Adipocyte (in vitro differentiated cells): ENCODE measurements at regions not wholly inside any gene's neighbourhood (a gene's known extent, or its start where the extent isn't known, plus 50 kb on each side); places are given as distances from the start of the nearest gene placed in this dataset.

Experiments
- DNase-seq: peaks from one replicate; pipeline ENCODE4 v3.0.0-alpha.2; 2015; ENCODE audit warnings: low read depth
- H3K27me3 ChIP-seq: replicated peaks from 2 replicates; pipeline ENCODE4 v1.7.0; 2013; ENCODE audit warnings: mild to moderate bottlenecking, low read length, moderate library complexity; ENCODE audit not compliant: control insufficient read depth, insufficient read depth
- H3K36me3 ChIP-seq: 2 replicates; pipeline ENCODE4 v1.7.0; 2013; ENCODE audit warnings: low read length, mild to moderate bottlenecking, moderate library complexity; ENCODE audit not compliant: control insufficient read depth, insufficient read depth, severe bottlenecking
- H3K4me1 ChIP-seq: 2 replicates; pipeline ENCODE4 v1.7.0; 2013; ENCODE audit warnings: mild to moderate bottlenecking, low read length, moderate library complexity; ENCODE audit not compliant: control insufficient read depth, insufficient read depth
- H3K4me3 ChIP-seq: 2 replicates; pipeline ENCODE4 v1.7.0; 2013; ENCODE audit warnings: mild to moderate bottlenecking, low read length, moderate library complexity
- H3K9ac ChIP-seq: 2 replicates; pipeline ENCODE4 v1.7.0; 2013; ENCODE audit warnings: mild to moderate bottlenecking, low read length, moderate library complexity
- H3K9me3 ChIP-seq: 2 replicates; pipeline ENCODE4 v1.7.0; 2013; ENCODE audit warnings: mild to moderate bottlenecking, low read length, moderate library complexity; ENCODE audit not compliant: control insufficient read depth

DNA sequence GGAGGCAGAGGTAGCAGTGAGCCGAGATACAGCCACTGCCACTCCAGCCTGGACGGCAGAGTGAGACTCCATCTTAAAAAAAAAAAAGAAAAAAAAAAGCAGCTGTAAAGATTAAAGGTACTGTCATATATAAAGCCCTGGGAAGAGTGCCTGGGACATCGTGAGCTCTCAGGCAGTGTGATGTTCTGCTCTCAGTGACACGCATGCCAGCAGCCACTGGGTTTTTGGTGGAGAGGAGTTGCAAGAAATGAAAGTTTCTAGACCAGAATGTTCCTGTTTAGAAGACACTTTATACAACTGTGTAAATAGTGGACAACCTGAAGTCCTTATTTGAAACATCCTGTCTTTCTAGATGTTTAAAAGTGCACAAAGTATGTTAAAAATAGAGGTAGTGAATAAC lies 213.2 kb downstream of the IRF8 start:
- Histone ChIP-seq H3K4me3 (no peak overlapping the region), H3K27me3 (peaks cover 38% of the 10 kb centered on the region), H3K9ac (no peak overlapping the region), H3K36me3 (no peaks in the 10 kb centered on the region), H3K4me1 (no peaks in the 10 kb centered on the region), H3K9me3 (no peaks in the 10 kb centered on the region)
- no peak for DNase-seq

DNA sequence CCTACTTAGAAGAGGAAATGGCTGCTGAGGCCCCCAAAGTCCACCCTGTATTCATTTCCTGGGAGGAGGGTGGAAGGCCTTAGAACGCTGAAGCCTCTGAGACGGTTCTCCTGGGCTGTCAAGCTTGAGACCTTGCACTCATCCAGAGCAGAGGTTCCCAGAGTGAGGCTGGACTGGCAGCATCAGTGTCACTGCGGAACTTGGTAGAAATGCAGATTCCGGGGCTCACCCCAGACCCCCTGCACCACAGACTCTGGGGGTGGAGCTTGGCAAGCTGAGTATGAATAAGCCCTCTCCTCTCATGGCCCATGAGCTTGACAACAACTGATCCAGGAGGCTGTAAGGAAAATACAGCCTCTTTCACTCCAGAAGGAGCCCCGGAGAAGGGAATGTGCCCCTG lies 218.3 kb downstream of the IRF8 start:
- no peak overlapping the region for H3K4me3 ChIP-seq
- H3K9me3 ChIP-seq, result no peaks in the 10 kb centered on the region
- H3K36me3 ChIP-seq, result no peaks in the 10 kb centered on the region
- no peaks in the 10 kb centered on the region for H3K4me1 ChIP-seq
- no peak overlapping the region for H3K9ac ChIP-seq
- no peak for DNase-seq
- H3K27me3 ChIP-seq, result peaks cover 53% of the 10 kb centered on the region

DNA sequence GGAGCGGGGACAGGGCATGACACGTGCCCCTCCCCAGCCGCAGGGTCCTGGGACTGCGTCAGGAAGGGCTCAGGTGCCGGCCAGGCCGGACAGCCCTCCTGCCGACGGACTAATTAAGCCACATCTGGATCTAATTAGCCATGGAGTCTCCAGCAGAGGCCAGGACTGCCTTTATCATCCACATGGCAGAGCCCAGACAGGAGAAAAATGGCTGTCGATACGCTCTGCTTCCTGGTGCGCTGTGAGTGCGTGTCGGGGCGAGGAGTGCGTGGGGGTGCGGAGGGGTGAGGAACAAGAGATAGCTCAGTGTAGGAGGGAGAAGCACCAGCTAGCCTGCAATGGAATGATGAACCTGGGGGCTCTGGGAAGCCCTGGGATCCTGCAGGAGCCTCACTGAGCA lies 218.8 kb downstream of the IRF8 start:
- H3K9ac ChIP-seq, result no peak overlapping the region
- peaks cover 51% of the 10 kb centered on the region for H3K27me3 ChIP-seq
- peak; percentile 38 for DNase-seq
- no peak overlapping the region for H3K4me3 ChIP-seq
- H3K4me1 ChIP-seq, result no peaks in the 10 kb centered on the region
- H3K36me3 ChIP-seq, result no peaks in the 10 kb centered on the region
- no peaks in the 10 kb centered on the region for H3K9me3 ChIP-seq

DNA sequence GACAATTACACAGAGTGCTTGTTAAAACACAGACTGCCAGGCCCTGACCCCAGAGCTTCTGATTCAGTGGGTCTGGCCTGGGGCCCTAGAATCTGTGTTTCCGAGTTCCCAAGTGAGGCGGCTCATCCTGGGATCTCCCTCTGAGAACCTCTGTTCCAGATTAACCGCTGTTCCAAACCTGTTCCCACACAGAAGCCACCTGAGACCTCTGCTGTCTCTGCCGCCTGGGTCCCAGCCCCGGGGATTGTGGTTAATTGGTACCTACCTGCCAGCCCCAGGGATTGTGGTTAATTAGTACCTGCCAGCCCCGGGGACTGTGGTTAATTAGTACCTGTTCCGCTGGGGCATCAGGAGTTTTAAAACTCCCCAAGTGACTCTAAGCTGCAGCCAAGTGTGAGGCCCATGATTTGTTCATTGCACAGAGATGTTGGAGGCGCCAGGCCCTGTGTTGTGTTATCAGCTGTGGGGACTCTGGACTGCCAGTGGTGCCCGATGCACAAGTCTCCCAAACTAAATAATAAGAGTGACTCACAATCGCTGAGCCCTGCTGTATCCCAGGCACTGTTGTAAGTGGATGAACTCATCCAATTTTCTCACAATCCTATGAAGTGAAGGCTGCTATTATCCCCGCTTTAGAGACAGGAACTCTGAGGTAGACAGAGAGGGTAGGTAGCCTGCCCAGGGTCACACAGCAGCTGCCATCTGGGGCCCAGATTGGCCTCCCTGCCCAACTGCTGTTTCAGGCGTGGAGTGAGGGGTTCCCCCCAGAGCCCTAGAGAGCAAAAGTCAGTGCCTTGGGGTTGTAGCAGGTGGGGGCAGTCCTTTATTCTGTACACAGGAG lies 219.7 kb downstream of the IRF8 start:
- Histone ChIP-seq H3K9ac (no peak overlapping the region), H3K27me3 (peaks cover 54% of the 10 kb centered on the region), H3K4me3 (no peak overlapping the region), H3K9me3 (no peaks in the 10 kb centered on the region), H3K4me1 (no peaks in the 10 kb centered on the region), H3K36me3 (no peaks in the 10 kb centered on the region)
- no peak for DNase-seq

DNA sequence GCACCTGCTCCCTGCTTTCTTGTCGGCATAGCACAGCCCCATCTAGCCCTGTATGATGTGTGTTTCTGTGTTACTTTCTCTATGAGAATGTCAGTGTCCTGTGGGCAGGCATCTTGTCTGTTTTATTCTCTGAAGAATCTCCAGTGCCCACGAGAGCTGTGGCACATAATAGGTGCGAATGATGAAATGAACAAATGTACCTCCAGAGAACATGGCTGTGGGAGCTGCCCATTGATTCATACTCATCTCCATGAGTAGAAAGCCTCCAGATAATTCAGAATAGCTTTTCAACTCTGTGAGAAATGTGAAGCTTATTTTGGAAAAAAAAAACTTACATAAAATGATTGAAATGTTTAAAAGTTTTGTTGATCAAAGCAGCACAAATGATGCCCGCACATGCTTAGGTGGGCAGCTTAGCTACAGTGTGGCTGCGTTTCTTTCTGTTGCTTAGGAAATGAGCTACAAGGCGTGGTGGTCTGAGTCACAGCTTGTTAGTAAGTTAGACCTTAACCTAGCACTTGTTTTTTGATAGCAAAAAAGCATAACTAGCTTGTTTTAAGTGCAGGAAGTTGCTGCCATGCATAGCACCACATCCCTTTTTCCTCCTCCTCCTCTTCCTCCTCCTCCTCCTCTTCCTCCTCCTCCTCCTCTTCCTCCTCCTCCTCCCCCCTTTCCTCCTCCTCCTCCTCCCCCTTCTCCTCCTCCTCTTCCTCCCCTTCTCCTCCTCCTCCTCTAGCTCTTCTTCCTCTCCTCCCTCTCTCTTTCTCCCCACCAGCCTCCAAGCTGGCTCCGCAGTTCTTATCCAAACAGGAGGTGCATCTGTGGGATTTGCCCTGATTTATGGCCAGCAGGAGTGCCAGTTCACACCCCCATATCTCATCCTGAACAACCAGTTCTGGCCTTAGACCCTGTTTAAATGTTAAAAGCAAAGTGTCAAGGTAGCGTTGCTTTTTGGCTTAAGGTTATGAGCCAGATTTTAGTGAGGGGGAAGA lies 221.5 kb downstream of the IRF8 start:
- Histone ChIP-seq H3K9ac (no peak overlapping the region), H3K36me3 (no peaks in the 10 kb centered on the region), H3K27me3 (peaks cover 70% of the 10 kb centered on the region), H3K9me3 (no peaks in the 10 kb centered on the region), H3K4me3 (no peak overlapping the region), H3K4me1 (no peaks in the 10 kb centered on the region)
- DNase-seq, result no peak

DNA sequence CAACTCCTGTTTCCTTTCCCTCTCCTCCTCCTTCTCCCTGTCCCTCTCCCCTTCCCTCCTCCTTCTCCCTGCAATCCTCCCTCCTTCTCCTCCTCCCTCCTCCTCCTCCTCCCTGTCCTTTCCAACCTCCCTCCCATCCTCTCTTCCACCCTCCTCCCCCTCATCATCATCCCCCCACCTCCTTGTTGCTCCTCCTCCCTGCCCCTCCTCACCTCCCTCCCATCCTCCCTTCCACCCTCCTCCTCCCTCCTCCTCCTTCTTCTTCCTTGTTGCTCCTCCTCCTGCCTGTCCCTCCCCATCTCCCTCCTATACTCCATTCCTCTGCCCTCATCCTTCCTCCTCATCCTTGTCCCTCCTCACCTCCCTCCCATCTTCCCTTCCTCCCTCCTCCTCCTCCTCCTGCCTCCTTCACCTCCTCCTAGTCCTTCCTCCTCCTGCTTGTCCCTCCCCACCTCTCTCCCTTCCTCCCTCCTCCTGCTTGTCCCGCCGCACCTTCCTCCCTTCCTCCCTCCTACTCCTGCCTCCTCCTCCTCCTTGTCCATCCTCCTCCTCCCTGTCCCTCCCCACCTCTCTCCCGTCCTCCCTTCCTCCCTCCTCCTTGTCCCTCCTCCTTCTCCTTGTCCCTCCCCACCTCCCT lies 222.5 kb downstream of the IRF8 start:
- Histone ChIP-seq H3K9me3 (no peaks in the 10 kb centered on the region), H3K4me1 (no peaks in the 10 kb centered on the region), H3K27me3 (peaks cover 72% of the 10 kb centered on the region), H3K4me3 (no peak overlapping the region), H3K9ac (no peak overlapping the region), H3K36me3 (no peaks in the 10 kb centered on the region)
- DNase-seq, result no peak

DNA sequence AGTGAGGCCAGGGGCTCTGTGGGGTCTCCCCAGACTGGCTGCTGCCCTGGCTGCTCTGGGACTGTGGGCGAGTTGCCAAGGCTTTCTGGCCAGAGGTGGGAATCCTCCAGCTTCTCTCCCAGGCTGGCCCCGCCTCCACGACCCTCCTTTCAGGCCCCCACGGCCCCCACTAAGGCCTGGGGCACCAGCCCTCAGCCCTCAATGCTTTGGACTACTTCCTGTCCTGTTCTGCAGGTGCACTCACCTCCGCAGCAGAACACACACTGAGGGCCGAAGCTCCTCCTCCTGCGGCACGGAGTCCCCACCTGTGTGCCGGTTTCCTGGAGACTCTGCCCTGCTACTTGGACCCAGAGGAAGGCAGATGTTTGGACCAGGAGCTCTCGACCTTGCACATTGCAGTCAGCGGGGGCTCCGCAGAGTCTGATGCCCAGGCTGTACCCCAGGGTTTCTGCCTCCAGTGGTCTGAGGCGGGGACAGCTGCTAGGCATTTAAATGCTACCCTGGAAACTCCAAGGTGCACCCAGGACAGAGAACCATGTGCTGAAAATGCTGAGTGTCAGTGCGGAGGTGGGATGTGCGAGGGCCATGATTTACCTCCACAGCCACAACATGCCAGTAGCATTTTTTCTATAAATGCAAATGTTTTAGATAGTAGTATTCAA lies 223.8 kb downstream of the IRF8 start:
- Histone ChIP-seq H3K27me3 (peaks cover 65% of the 10 kb centered on the region), H3K9ac (no peak overlapping the region), H3K36me3 (no peaks in the 10 kb centered on the region), H3K4me3 (no peak overlapping the region), H3K4me1 (no peaks in the 10 kb centered on the region), H3K9me3 (no peaks in the 10 kb centered on the region)
- DNase-seq, result no peak

DNA sequence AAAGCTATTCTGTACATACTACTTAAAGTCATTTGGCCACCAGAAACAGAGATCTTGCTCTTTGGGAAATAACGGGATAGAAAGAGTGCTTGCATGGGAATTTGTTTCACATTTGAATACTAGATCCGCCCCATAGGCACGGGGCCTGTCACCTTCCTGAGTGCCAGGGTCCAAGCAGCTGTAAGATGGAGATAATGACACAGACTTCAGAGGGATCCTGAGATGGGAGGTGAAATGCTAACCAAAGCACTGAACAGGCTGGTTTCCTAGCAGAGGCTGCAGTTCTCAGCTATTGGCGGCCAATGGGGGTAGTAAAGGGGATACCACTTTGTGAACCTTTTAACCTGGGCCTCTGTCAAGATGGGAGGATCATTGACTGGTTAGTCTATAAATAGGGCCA lies 225.4 kb downstream of the IRF8 start:
- Histone ChIP-seq H3K36me3 (no peaks in the 10 kb centered on the region), H3K27me3 (peaks cover 56% of the 10 kb centered on the region), H3K4me1 (no peaks in the 10 kb centered on the region), H3K4me3 (no peak overlapping the region), H3K9me3 (no peaks in the 10 kb centered on the region), H3K9ac (no peak overlapping the region)
- no peak for DNase-seq

DNA sequence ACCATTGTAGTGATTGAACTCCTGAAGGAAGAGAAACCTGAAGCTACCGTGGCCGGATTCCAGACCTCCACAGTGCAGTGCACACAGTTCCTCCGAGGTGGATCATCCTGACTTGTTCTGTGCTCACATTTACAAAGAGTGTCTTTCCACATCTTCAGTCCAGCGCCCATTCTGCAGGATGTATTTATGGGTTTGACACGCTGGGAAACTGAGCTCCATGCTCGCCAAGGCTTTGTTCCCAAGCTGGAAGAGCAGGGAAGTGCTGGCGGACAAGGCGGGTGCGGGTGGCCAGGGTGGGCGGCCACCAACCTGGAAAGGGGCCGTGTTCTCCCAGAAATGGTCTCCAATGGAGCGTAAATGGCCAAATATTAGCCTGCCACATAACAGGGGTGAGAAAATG lies 227.9 kb downstream of the IRF8 start:
- peaks cover 59% of the 10 kb centered on the region for H3K27me3 ChIP-seq
- no peak for DNase-seq
- no peaks in the 10 kb centered on the region for H3K36me3 ChIP-seq
- H3K9me3 ChIP-seq, result no peaks in the 10 kb centered on the region
- no peaks in the 10 kb centered on the region for H3K4me1 ChIP-seq
- no peak overlapping the region for H3K4me3 ChIP-seq
- no peak overlapping the region for H3K9ac ChIP-seq

DNA sequence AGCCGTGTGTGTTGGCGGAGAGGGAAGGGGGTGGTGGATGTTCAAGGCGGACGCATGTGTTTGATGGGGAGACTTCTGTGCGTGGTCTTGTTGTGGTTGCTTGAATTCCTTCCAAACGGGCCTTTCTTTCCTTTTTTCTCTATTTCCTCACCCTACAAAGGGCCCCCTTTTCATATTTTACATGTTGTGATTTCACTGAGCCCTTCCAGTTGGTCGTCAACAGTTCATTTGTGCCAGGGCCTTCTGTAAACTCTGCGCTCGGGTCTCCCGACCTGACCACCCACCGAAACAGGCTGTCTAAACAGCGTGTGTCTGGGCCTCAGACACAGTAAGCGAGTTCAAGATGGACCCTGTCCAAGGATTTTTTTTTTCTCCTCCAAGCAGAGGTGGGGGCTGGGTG lies 228.4 kb downstream of the IRF8 start:
- Histone ChIP-seq H3K27me3 (peaks cover 62% of the 10 kb centered on the region), H3K4me1 (no peaks in the 10 kb centered on the region), H3K36me3 (no peaks in the 10 kb centered on the region), H3K4me3 (no peak overlapping the region), H3K9ac (no peak overlapping the region), H3K9me3 (no peaks in the 10 kb centered on the region)
- DNase-seq, result no peak
